ENCODE measurements at regions not wholly inside any gene's neighbourhood (a gene's known extent, or its start where the extent isn't known, plus 50 kb on each side); places are given as distances from the start of the nearest gene placed in this dataset.

- H3K4me3 ChIP-seq (ENCODE audit: insufficient read depth, low read depth, low read length): no peak overlapping the region
- no peak overlapping the region for H3K9ac ChIP-seq (ENCODE audit: low read length)
- H3K36me3 ChIP-seq (ENCODE audit: insufficient read depth, low read length): no peaks in the 10 kb centered on the region
- no peaks in the 10 kb centered on the region for H3K9me3 ChIP-seq (ENCODE audit: insufficient read depth, low read depth, low read length)
- H3K9me3 Mint-ChIP-seq (ENCODE audit: unreplicated experiment): no peaks in the 10 kb centered on the region
- no peaks in the 10 kb centered on the region for H4K20me1 ChIP-seq (ENCODE audit: insufficient read depth, low read length)
- no peak overlapping the region for H3K27ac Mint-ChIP-seq (ENCODE audit: unreplicated experiment)
- no peak overlapping the region for H3K4me2 ChIP-seq (ENCODE audit: low read length)
- DNase-seq (ENCODE audit: low read depth): peak; percentile 29
- no peak overlapping the region for H3K4me3 Mint-ChIP-seq (ENCODE audit: unreplicated experiment)
- H3K27me3 Mint-ChIP-seq (ENCODE audit: low read depth, unreplicated experiment): no peaks in the 10 kb centered on the region
- no peaks in the 10 kb centered on the region for H3K79me2 ChIP-seq (ENCODE audit: insufficient read depth, low read length)
- no peak overlapping the region for H3K27ac ChIP-seq (ENCODE audit: low read depth, low read length)
- no peaks in the 10 kb centered on the region for H3K4me1 ChIP-seq (ENCODE audit: insufficient read depth, low read length)
- TF ChIP-seq CTCF (IDR thresholded peaks at IDR 0.05; ENCODE audit: insufficient read depth, low read depth, low read length) (peak; percentile 42), EZH2 (IDR thresholded peaks at IDR 0.05; ENCODE audit: insufficient read depth, low read length) (no peak)
- no peak overlapping the region for H2AFZ ChIP-seq (ENCODE audit: low read depth, low read length)
- no peak for FAIRE-seq
- H3K27me3 ChIP-seq (ENCODE audit: insufficient read depth, low read length): no peaks in the 10 kb centered on the region
- peaks cover 6% of the 10 kb centered on the region for H3K4me1 Mint-ChIP-seq (ENCODE audit: low read depth, unreplicated experiment)
- H3K36me3 Mint-ChIP-seq (ENCODE audit: low read depth, unreplicated experiment): no peaks in the 10 kb centered on the region
Observed at GRCh38 chr5:128695791-128696530, 157.9 kb upstream of the FBN2 start.

- Histone ChIP-seq H2AFZ (ENCODE audit: low read depth, low read length) (no peak overlapping the region), H3K9me3 (ENCODE audit: insufficient read depth, low read depth, low read length) (no peaks in the 10 kb centered on the region), H3K27me3 (ENCODE audit: insufficient read depth, low read length) (no peaks in the 10 kb centered on the region), H4K20me1 (ENCODE audit: insufficient read depth, low read length) (no peaks in the 10 kb centered on the region), H3K36me3 (ENCODE audit: insufficient read depth, low read length) (no peaks in the 10 kb centered on the region), H3K9ac (ENCODE audit: low read length) (no peak overlapping the region), H3K4me3 (ENCODE audit: insufficient read depth, low read depth, low read length) (no peak overlapping the region), H3K4me1 (ENCODE audit: insufficient read depth, low read length) (no peaks in the 10 kb centered on the region), H3K27ac (ENCODE audit: low read depth, low read length) (no peak overlapping the region), H3K79me2 (ENCODE audit: insufficient read depth, low read length) (no peaks in the 10 kb centered on the region), H3K4me2 (ENCODE audit: low read length) (no peak overlapping the region)
- Mint-ChIP-seq H3K27ac (ENCODE audit: unreplicated experiment) (no peak overlapping the region), H3K4me3 (ENCODE audit: unreplicated experiment) (no peak overlapping the region), H3K27me3 (ENCODE audit: low read depth, unreplicated experiment) (no peaks in the 10 kb centered on the region), H3K4me1 (ENCODE audit: low read depth, unreplicated experiment) (peaks cover 3% of the 10 kb centered on the region), H3K9me3 (ENCODE audit: unreplicated experiment) (no peaks in the 10 kb centered on the region), H3K36me3 (ENCODE audit: low read depth, unreplicated experiment) (no peaks in the 10 kb centered on the region)
- no peak for FAIRE-seq
- no peak for DNase-seq (ENCODE audit: low read depth)
- no peak for TF ChIP-seq EZH2 (IDR thresholded peaks at IDR 0.05; ENCODE audit: insufficient read depth, low read length)
- TF ChIP-seq CTCF (IDR thresholded peaks at IDR 0.05; ENCODE audit: insufficient read depth, low read depth, low read length): no peak
Observed at GRCh38 chr5:128701301-128701700, 163.3 kb upstream of the FBN2 start.

- no peak for TF ChIP-seq CTCF (IDR thresholded peaks at IDR 0.05; ENCODE audit: insufficient read depth, low read depth, low read length)
- TF ChIP-seq EZH2 (IDR thresholded peaks at IDR 0.05; ENCODE audit: insufficient read depth, low read length): no peak
- Mint-ChIP-seq H3K27me3 (ENCODE audit: low read depth, unreplicated experiment) (no peaks in the 10 kb centered on the region), H3K36me3 (ENCODE audit: low read depth, unreplicated experiment) (no peaks in the 10 kb centered on the region), H3K4me1 (ENCODE audit: low read depth, unreplicated experiment) (peaks cover 3% of the 10 kb centered on the region), H3K4me3 (ENCODE audit: unreplicated experiment) (no peak overlapping the region), H3K9me3 (ENCODE audit: unreplicated experiment) (no peaks in the 10 kb centered on the region), H3K27ac (ENCODE audit: unreplicated experiment) (no peak overlapping the region)
- FAIRE-seq: no peak
- H3K9ac ChIP-seq (ENCODE audit: low read length): no peak overlapping the region
- no peaks in the 10 kb centered on the region for H3K79me2 ChIP-seq (ENCODE audit: insufficient read depth, low read length)
- no peaks in the 10 kb centered on the region for H3K36me3 ChIP-seq (ENCODE audit: insufficient read depth, low read length)
- no peak overlapping the region for H3K27ac ChIP-seq (ENCODE audit: low read depth, low read length)
- H3K4me2 ChIP-seq (ENCODE audit: low read length): no peak overlapping the region
- no peaks in the 10 kb centered on the region for H3K4me1 ChIP-seq (ENCODE audit: insufficient read depth, low read length)
- H4K20me1 ChIP-seq (ENCODE audit: insufficient read depth, low read length): no peaks in the 10 kb centered on the region
- no peaks in the 10 kb centered on the region for H3K27me3 ChIP-seq (ENCODE audit: insufficient read depth, low read length)
- H3K9me3 ChIP-seq (ENCODE audit: insufficient read depth, low read depth, low read length): no peaks in the 10 kb centered on the region
- DNase-seq (ENCODE audit: low read depth): no peak
- no peak overlapping the region for H2AFZ ChIP-seq (ENCODE audit: low read depth, low read length)
- no peak overlapping the region for H3K4me3 ChIP-seq (ENCODE audit: insufficient read depth, low read depth, low read length)
Observed at GRCh38 chr5:128703322-128703721, 165.3 kb upstream of the FBN2 start.
